GM19043 (cell line): ENCODE measurements at regions not wholly inside any gene's neighbourhood (a gene's known extent, or its start where the extent isn't known, plus 50 kb on each side); places are given as distances from the start of the nearest gene placed in this dataset.
"Not testable (repeated sequence)": the region's sequence is repeated elsewhere in the genome, so short reads cannot be mapped to it uniquely, and the experiment has no call there.

Experiments
- ATAC-seq: cut with Tn5 transposase; IDR thresholded peaks from one replicate; pipeline ENCODE4 v1.9.1; 2021; ENCODE audit warnings: low read depth; ENCODE audit not compliant: unreplicated experiment

DNA sequence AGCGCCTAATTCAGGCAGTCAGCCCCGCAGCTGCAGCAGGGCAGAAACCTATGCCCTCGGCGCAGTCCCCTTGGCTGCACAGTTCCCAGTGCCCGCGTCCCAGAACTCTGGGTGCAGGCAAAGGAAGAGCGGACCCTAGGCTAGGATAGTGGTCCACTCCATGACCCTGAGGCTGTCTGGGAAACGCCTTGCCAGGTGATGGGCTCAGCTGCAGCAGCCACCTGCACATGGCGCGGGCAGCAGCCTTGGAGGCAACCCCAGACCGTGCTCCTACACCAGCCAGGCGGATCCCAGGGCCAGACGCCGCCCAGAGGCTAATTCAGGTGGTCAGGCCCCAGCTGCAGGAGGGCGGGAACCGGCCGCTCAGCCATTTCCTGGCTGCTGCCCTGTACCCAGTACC, 83.0 kb downstream of the POTEC start:
- not testable (repeated sequence) for ATAC-seq

DNA sequence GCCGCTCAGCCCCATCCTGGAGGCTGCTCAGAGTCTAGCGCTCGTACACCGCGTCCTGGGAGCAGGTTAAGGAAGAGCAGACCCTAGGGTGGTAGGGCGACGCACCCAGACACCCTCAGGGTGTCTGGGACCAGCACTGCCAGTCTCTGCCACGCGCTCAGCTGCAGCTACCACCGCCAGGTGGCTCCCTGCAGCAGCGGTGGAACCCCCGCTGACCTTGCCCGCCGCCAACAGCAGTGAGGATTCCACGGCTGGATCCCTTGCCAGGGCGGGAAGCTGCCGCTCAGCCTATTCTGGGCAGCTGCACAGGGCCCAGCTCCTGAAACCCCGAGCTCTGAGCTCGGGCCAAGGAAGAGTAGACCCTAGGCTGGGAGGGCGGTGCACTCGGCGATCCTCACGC, 83.6 kb downstream of the POTEC start:
- not testable (repeated sequence) for ATAC-seq

DNA sequence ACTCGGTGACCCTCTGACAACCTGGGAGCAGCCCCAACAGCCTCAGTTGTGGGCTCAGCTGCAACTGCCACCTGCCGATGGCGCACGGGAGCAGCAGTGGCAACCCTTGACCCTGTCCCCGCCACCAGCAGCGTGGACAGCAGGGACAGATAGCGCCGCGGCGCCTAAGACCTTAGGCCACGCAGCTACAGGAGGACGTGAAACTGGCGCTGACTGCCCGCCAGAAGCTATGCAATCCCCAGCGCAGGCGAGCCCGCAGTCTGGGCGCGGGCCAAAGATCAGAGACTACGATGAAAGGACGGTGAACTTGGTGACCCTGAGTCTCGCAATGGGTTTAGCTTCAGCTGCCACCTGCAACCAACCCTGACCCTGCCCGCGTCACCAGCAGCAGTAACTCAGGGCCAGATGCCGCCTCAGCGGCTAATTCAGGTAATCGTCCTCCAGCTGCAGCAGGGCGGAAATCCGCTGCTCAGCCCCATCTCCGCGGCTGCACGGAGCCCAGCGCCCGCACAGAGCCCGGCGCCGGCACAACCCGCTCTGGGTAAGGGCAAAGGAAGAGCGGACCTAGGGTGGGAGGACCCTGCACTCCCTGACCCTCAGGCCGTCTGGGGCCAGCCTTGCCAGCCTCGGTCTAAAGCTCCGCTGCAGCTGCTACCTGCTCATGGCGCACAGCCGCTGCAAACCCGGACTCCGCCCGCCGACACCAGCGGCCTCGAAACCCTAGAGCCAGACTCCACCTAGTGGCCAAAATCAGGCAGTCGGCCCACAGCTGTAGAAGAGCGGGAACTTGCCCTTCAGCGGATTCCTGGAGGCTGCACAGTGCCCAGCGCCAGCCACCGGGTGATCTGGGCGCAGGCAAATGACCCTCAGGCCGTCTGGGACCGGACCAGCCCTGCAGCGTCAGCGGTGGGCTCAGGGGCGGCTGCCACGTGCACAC, 85.1 kb downstream of the POTEC start:
- not testable (repeated sequence) for ATAC-seq

DNA sequence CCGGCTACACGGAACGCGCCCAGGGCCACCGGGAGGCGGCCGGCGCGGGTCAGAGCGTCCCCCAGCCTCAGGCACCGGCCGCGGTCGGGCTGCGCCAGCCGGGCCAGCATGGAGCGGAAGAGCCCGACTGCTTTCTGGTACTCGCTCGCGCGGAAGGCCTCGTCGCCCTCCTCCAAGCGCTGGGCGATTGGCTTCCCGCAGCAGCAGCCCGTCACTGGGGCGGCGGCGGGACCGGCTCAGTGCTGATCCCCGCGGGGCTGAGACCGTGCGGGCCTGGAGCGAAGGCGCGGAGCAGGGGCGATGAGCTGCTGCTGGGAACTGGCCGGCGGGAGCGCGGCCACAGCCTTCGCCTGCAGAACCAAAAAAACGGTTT, 92.8 kb downstream of the POTEC start:
- not testable (repeated sequence) for ATAC-seq

DNA sequence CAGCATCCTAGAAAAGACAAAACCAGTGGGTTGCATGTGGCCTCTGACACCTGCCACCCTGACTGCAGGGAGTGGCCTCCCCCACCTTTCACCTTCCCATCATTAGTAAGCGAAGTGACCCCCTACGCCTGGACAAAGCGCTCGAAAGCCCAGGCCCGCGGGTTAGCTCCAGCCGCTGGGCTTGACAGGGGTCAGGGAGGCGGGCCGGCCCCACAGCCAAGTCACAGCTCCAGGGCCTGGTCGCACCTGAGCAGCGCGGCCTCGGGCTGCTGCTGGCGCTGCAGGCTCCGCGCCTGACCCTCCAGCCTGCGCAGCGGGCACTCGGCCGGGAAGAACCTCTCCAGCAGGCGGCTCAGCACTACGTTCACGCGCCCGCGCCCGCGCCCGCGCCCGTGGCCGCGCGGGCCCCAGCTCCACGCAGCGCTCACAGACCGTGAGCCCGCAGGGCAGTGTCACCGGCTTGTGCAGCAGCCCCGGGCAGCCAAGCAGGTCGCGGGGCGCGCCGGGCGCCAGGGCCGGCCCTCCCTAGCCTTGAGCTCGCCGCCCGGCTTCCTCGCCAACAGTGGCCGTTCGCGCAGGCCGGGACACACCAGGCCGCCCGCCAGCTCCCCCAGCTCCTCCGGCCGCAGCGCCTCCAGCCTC, 93.3 kb downstream of the POTEC start:
- not testable (repeated sequence) for ATAC-seq

DNA sequence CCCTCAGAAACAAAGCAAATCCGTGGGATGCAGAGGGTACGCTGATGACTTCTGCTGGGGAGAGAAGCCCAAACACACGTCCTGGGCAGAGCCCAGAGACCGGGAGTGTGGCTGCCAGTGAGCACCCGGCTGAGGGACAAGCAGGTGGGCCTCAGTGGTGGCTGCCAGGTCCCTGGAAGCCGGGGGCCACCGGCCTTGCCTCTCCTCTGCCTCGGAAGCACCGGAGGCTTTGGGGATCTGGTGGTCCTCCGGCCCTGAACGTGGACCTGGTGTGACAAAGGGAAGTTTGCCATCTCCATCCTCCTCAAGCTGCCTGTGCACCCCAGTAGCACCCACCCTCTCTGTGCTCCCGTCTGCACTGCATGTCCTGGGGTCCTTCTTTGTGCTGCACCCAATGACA, 94.3 kb downstream of the POTEC start:
- ATAC-seq: not testable (repeated sequence)

DNA sequence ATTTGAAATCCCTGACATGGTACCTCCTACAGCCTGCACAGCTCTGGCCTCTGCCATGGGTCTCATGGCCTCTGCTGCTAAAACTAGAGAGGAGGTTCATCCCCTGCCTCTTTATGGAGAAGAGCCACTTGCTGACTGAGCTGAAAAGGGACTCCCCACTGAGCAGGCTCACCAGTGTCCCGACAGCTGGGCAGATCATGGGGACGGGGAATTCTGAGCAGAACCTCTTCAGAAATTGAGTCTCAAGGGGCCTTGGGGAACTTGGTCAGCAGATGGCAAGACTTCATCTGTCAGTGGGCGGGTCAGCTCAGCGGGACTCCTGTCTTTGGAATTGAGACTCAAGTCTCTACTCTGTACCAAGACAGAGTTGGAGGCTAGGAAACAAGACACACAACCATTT, 95.7 kb downstream of the POTEC start:
- ATAC-seq: not testable (repeated sequence)

GRCh38 chr18:14435460-14435859, 107.9 kb downstream of the POTEC start:
- not testable (repeated sequence) for ATAC-seq

DNA sequence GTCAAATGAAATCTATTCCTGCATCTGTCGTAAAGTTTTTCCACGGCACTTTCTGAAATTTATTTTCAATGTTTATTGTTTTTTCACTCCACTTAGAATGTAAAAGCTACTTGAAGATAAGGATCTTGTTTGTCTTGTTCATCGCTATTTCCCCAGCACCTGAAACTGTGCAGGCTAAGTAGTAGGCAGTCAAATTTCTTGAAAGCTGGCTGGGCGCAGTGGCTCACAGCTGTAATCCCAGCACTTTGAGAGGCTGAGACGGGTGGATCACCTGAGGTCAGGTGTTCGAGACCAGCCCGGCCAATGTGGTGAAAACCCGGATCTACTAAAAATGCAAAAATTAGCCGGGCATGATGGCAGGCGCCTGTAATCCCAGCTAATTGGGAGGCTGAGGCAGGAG, 111.0 kb downstream of the POTEC start:
- ATAC-seq: not testable (repeated sequence)

DNA sequence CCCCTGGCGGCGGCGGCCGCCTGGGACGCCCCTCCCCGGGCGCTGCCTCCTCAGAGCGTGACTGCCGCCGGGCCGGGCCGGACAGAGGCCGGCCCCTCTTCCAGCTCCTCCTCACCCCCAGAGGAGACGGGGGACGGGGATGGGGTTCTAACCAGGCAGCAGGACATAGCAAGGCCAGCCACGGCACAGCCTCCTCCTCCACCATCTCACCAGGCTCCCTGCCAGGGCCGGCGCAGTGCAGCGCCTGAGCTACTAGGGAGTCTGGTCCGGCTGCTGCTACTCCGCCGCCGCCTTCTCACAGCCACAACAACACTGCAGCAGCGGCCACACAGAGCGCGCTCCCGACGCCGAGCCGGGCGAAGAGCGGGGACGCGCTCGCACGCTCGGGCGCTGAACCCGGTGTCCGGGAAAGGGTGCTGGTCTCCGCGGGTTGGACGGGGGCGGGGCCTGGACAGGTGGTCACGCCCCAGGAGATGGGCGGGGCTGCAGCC, 112.3 kb downstream of the POTEC start:
- ATAC-seq: not testable (repeated sequence)

GRCh38 chr18:14415806-14416205, 127.6 kb downstream of the POTEC start:
- not testable (repeated sequence) for ATAC-seq

- ATAC-seq: not testable (repeated sequence)
Observed at GRCh38 chr18:14415399-14415798, 128.0 kb downstream of the POTEC start.

DNA sequence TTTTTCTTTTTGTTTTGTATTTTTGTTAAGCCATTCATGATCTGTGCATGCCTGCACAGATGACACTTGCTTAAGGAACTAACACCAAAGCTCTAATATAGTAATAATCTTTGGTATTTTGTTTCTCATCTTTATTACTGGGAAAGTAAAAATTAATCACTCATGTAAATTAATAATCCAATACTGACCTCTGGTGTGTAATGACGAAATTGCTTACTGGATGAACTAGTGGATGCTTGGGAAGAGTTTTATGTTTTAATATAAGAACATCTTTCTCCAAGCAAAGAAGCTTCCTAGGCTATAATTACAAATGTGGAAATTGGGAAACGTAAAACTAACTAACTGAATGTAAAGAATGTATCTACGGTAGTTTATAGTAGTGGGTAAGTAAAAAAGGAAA, 147.9 kb downstream of the POTEC start:
- not testable (repeated sequence) for ATAC-seq

DNA sequence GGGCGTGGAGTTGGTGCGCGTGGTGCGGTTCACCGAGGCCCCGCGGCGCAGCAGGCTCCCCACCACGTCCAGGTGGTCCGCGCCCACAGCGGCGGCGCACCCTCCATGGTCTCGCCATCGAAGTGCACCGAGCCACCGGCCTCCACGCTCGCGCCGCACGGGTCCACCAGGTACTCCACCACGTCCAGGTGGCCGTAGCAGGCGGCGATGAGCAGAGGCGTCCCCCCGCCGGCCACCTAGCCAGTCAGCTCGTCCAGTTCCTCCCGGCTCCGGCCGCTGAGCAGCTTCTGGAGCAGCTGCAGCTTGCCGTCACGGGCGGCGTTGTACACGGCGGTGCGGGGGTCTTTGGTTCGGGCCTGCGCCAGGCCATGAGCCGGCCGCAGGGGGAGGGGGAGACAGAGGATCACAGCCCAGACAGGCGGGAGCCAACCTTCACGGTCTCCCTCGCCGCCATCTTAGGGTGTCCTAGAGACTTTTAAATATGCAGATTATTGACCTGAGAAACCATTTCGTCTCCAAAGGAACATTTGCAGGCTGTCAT, 149.8 kb downstream of the POTEC start:
- not testable (repeated sequence) for ATAC-seq

DNA sequence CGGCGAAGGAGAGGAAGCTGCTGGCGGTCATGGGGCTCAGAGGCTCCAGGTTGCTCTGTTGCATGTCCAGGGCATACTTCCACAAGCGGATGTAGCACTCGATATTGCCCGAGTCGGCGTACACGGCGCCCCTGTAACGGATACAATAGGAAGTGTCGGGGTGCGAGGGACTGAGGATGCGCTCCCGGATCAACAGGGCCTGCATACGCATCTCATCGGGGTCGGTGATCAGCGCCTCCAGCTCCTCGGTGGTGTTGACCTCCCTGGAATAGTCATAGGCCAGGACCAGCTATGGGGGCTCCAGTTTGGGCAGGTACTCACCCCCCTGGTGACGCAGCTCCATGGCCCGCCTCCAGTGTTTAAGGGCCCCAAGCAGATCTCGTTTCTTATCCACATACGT, 150.8 kb downstream of the POTEC start:
- ATAC-seq: not testable (repeated sequence)

DNA sequence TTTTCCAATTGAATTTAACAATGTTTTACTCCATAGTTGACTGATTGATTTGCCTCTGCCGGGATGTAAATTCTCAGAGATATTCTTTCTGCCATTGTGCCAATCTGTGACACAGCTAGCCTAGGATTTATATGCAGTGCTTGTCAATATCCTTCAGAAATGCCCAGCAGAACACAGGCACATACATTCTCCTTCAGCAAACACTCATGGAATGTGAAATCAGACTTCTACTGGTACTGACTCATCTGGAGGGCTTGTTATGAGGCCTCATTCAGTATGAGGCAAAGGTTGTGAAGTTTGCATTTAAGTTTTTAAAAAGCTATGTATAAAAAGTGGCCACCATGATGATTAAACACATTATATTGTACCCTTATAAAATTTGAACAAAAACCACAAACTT, 158.4 kb downstream of the POTEC start:
- not testable (repeated sequence) for ATAC-seq

DNA sequence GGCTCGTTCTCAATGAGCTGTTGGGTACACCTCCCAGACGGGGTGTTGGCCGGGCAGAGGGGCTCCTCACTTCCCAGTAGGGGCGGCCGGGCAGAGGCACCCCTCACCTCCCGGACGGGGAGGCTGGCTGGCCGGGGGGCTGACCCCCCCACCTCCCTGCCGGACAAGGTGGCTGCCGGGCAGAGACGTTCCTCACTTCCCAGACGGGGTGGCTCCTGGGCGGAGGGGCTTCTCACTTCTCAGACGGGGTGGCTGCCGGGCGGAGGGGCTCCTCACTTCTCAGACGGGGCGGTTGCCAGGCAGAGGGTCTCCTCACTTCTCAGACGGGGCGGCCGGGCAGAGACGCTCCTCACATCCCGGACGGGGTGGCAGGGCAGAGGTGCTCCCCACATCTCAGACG, 160.7 kb downstream of the POTEC start:
- not testable (repeated sequence) for ATAC-seq

- not testable (repeated sequence) for ATAC-seq
Observed at GRCh38 chr18:14379489-14379888, 163.9 kb downstream of the POTEC start.

GRCh38 chr18:14378376-14378775, 165.0 kb downstream of the POTEC start:
- not testable (repeated sequence) for ATAC-seq

GRCh38 chr18:14361346-14361745, 182.1 kb downstream of the POTEC start:
- not testable (repeated sequence) for ATAC-seq
